ENCODE measurements at regions not wholly inside any gene's neighbourhood (a gene's known extent, or its start where the extent isn't known, plus 50 kb on each side); places are given as distances from the start of the nearest gene placed in this dataset.
A peak's percentile ranks its signal among the peaks of the same experiment; 100 is the strongest.
"Not testable (repeated sequence)": the region's sequence is repeated elsewhere in the genome, so short reads cannot be mapped to it uniquely, and the experiment has no call there.

DNA sequence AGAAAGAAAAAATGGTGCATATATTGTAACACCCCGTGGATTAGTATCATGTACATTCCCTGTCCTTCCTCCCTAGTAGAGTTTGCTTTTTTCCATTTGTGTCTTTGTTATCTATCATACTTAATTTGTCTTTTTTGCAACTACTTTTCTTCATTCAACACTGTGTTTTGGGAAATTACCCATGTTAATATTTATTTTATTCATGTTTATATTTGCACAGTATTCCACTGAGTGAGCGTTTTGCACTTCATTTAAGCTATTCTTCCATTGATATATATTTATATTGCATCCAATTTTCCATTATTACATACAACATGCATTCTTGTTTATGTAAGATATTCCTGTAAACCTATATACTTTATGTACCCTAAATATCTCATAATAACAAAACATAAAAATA is 57.6 kb upstream of the FAM171A1 start:
- DNase-seq (ENCODE audit: low read depth) = no peak

DNA sequence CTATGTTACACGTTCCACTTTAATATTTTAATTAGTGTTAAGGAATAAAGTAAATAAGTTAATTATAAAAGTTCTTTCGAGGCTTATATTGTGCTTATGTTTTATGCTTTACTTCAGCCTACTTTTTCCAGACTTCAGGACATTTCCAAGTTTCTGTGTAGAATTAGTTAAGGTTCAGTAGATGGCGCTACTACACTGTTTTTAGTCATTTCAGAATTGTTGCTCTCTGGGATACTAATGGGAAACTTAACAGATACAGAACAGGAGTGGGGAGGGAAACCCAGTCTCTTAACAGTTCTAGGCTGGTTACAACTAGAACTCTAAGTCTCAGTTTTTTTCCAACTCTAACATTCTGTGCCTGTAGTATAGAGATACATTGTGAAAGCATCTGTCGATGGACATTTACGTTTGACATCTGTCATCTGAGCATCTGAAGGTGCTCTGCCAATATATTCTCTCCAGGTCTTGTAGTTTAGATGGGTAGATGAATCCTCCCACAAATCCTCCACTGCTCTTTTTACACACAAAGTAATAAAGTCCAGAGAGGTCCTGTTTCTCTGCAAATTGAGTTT is 56.8 kb upstream of the FAM171A1 start:
- peak; percentile 35 for DNase-seq (ENCODE audit: low read depth)

DNA sequence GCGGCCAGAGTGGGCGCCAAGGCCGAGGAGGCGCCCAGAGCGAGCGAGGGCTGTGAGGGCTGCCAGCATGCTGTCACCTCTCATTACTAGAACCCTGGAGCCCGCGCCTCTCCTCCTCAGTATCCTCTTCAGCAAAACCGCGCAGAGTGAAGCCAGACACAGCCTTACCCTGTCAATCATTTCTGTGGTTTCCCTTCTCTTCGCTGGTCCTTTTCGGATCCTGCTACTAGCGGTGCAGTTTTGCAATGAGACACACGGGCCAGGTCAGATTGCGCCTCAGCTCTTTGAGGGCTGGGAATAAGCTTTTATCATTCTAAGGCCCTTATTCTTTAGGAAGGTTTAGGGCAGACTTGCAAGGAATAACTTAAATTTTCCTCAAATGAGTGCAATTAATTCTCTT is 55.5 kb upstream of the FAM171A1 start:
- no peak for DNase-seq (ENCODE audit: low read depth)

DNA sequence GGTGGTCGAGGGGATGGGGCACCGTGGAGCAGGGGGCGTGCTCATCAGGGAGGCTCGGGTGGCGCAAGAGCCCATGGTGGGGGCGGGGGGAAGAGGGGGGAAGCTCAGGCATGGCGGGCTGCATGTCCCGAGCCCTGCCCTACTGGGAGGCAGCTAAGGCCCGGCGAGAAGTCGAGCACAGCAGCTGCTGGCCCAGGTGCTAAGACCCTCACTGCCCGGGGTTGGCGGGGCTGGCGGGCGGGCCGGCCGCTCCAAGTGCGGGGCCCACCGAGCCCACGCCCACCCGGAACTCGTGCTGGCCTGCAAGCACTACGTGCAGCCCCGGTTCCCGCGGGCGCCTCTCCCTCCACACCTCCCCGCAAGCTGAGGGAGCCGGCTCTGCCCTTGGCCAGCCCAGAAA is 55.0 kb upstream of the FAM171A1 start:
- no peak for DNase-seq (ENCODE audit: low read depth)

DNA sequence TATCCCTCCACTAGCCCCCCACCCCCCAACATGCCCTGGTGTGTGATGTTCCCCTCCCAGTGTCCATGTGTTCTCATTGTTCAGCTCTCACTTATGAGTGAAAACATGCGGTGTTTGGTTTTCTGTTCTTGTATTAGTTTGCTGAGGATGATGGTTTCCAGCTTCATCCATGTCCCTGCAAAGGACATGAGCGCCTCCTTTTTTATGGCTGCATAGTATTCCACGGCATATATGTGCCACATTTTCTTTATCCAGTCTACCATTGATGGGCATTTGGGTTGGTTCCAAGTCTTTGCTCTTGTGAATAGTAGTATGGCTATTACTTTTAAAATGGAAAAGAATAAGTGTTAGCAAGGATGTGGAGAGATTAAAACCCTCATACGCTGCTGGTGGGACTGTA is 50.8 kb upstream of the FAM171A1 start:
- not testable (repeated sequence) for DNase-seq (ENCODE audit: low read depth)

Data from stromal cell of bone marrow (primary cell).